SK-N-SH (cell line): ENCODE measurements at regions not wholly inside any gene's neighbourhood (a gene's known extent, or its start where the extent isn't known, plus 50 kb on each side); places are given as distances from the start of the nearest gene placed in this dataset.

Experiments
- CTCF ChIA-PET: fragments of 300-600, 350-600 bp; formaldehyde crosslinking; extraction: SDS; loops from one replicate; lab custom pipeline; 2021; lab: Yijun Ruan, JAX
- POLR2A ChIA-PET: fragments of 350-600 bp; sonication (Branson Sonifier 250); formaldehyde crosslinking; extraction: SDS; loops from one replicate; lab custom pipeline; 2020; ENCODE audit warnings: antibody characterized with exemption, inconsistent platforms; lab: Yijun Ruan, JAX
- DNase-seq: peaks from one replicate; pipeline ENCODE4 v3.0.0; 2012
- H2AFZ ChIP-seq: fragments of 200-600 bp; sonication (generic); 2 replicates; pipeline ENCODE4 v1.8.1; 2016; ENCODE audit warnings: antibody characterized with exemption, mild to moderate bottlenecking, low read depth
- H3F3A ChIP-seq: fragments of 200-600 bp; sonication (generic); replicated peaks from 2 replicates; pipeline ENCODE3; 2016; ENCODE audit warnings: antibody characterized with exemption, mild to moderate bottlenecking; ENCODE audit not compliant: insufficient read depth
- H3K27ac ChIP-seq, 2 experiments: fragments of 200-500 bp in 1 of 2; fragments of 200-600 bp in 1 of 2; sonication (Bioruptor generic) in 1 of 2; sonication (generic), shearing (Covaris generic) in 1 of 2; 2 replicates each; pipeline versions ENCODE4 v1.5.1 to v1.6.1; 2014 to 2016; ENCODE audit warnings: low read depth in 2 of 2, inconsistent platforms in 1 of 2, low read length in 1 of 2, mild to moderate bottlenecking in 1 of 2, mixed read lengths in 1 of 2
- H3K27me3 ChIP-seq: fragments of 200-600 bp; sonication (generic), shearing (Covaris generic); 2 replicates; pipeline ENCODE4 v1.6.1; 2016; ENCODE audit warnings: mixed run types; ENCODE audit not compliant: insufficient read depth
- H3K36me3 ChIP-seq, 2 experiments: fragments of 200-500 bp in 1 of 2; fragments of 200-600 bp in 1 of 2; sonication (Bioruptor generic) in 1 of 2; sonication (generic) in 1 of 2; replicated peaks in 1 of 2; 2 replicates each; pipeline versions ENCODE3 to v1.5.1; 2014 to 2016; ENCODE audit warnings: low read length in 1 of 2, mild to moderate bottlenecking in 1 of 2; ENCODE audit not compliant: insufficient read depth in 2 of 2, control insufficient read depth in 1 of 2
- H3K4me1 ChIP-seq, 2 experiments: fragments of 200-500 bp in 1 of 2; fragments of 200-600 bp in 1 of 2; sonication (Bioruptor generic) in 1 of 2; sonication (generic), shearing (Covaris generic) in 1 of 2; 2 replicates each; pipeline versions ENCODE4 v1.5.1 to v1.6.1; 2014 to 2016; ENCODE audit warnings: low read depth in 1 of 2, low read length in 1 of 2, mixed run types in 1 of 2; ENCODE audit not compliant: insufficient read depth in 2 of 2, control insufficient read depth in 1 of 2
- H3K4me2 ChIP-seq: fragments of 200-600 bp; sonication (generic), shearing (Covaris generic); 2 replicates; pipeline ENCODE4 v1.6.1; 2017; ENCODE audit warnings: mixed run types
- H3K4me3 ChIP-seq, 2 experiments: fragments of 200-500 bp in 1 of 2; fragments of 200-600 bp in 1 of 2; sonication (Bioruptor generic) in 1 of 2; sonication (generic), shearing (Covaris generic) in 1 of 2; 2 replicates each; pipeline versions ENCODE4 v1.5.1 to v1.8.1; 2014 to 2016; ENCODE audit warnings: low read depth in 2 of 2, inconsistent platforms in 1 of 2, low read length in 1 of 2, mild to moderate bottlenecking in 1 of 2, mixed read lengths in 1 of 2, moderate library complexity in 1 of 2
- H3K79me2 ChIP-seq: fragments of 200-600 bp; sonication (generic); 2 replicates; pipeline ENCODE4 v1.8.1; 2017; ENCODE audit warnings: mild to moderate bottlenecking; ENCODE audit not compliant: insufficient read depth
- H3K9ac ChIP-seq: fragments of 200-600 bp; sonication (generic); 2 replicates; pipeline ENCODE4 v1.6.1; 2017; ENCODE audit warnings: mixed run types
- H3K9me2 ChIP-seq: fragments of 200-600 bp; sonication (generic); 2 replicates; pipeline ENCODE4 v1.6.1; 2017; ENCODE audit warnings: mixed run types
- H3K9me3 ChIP-seq: fragments of 200-600 bp; sonication (generic); 2 replicates; pipeline ENCODE4 v1.6.1; 2017; ENCODE audit warnings: mixed run types, mild to moderate bottlenecking, moderate library complexity
- H4K20me1 ChIP-seq: fragments of 200-600 bp; sonication (generic); 2 replicates; pipeline ENCODE4 v1.6.1; 2017; ENCODE audit warnings: mild to moderate bottlenecking, mixed run types; ENCODE audit not compliant: insufficient read depth
- ELF1 ChIP-seq: IDR thresholded peaks from 2 replicates; pipeline ENCODE4 v1.4.0; 2012
- EP300 ChIP-seq, 2 experiments: IDR thresholded peaks; 2 replicates each; pipeline versions ENCODE4 v1.4.0 to v1.6.1; 2012; ENCODE audit warnings: borderline replicate concordance in 1 of 2, low read depth in 1 of 2, low read length in 1 of 2
- EZH2phosphoT487 ChIP-seq: fragments of 200-600 bp; sonication (generic); IDR thresholded peaks from 2 replicates; pipeline ENCODE4 v1.6.1; 2017; ENCODE audit warnings: low read depth, mixed run types, mild to moderate bottlenecking, antibody characterized with exemption, moderate library complexity, borderline replicate concordance
- FOSL2 ChIP-seq: IDR thresholded peaks from 2 replicates; pipeline ENCODE4 v1.4.0; 2012; ENCODE audit warnings: low read depth, mild to moderate bottlenecking, moderate library complexity, borderline replicate concordance
- FOXM1 ChIP-seq: IDR thresholded peaks from 2 replicates; pipeline ENCODE4 v1.4.0; 2012; ENCODE audit warnings: low read depth, mild to moderate bottlenecking
- MEF2A ChIP-seq: IDR thresholded peaks from 2 replicates; pipeline ENCODE4 v1.4.0; 2012; ENCODE audit warnings: low read depth, borderline replicate concordance
- NFIC ChIP-seq: IDR thresholded peaks from 2 replicates; pipeline ENCODE4 v1.4.0; 2012; ENCODE audit warnings: borderline replicate concordance
- NRF1 ChIP-seq: IDR thresholded peaks from 2 replicates; pipeline ENCODE4 v1.6.1; 2012; ENCODE audit warnings: low read depth, mild to moderate bottlenecking, low read length
- RAD21 ChIP-seq: IDR thresholded peaks from 2 replicates; pipeline ENCODE4 v1.6.1; 2012; ENCODE audit warnings: mild to moderate bottlenecking, low read length
- RCOR1 ChIP-seq: fragments of 150-350 bp; IDR thresholded peaks from 2 replicates; pipeline ENCODE4 v1.6.1; 2017; ENCODE audit warnings: antibody characterized with exemption, low read length
- RFX5 ChIP-seq: IDR thresholded peaks from 2 replicates; pipeline ENCODE4 v1.6.1; 2012; ENCODE audit warnings: mild to moderate bottlenecking, improper control_type of control experiment, low read length
- TCF12 ChIP-seq: IDR thresholded peaks from 2 replicates; pipeline ENCODE4 v1.4.0; 2012
- TEAD4 ChIP-seq: IDR thresholded peaks from 2 replicates; pipeline ENCODE4 v1.4.0; 2012; ENCODE audit warnings: mild to moderate bottlenecking, borderline replicate concordance; ENCODE audit not compliant: insufficient read depth
- WGBS: methylation state at CpG from one replicate; pipeline ENCODE4 v1.1.6; 2017; ENCODE audit warnings: low lambda C conversion rate; 5-methylcytosine and 5-hydroxymethylcytosine counted together
- TF ChIP-seq, protein P1 (sequence below): IDR thresholded peaks from 2 replicates; pipeline ENCODE4 v1.4.0; 2012; ENCODE audit warnings: low read depth, borderline replicate concordance
- TF ChIP-seq, protein P2 (sequence below): IDR thresholded peaks from 2 replicates; pipeline ENCODE4 v1.6.1; 2012; ENCODE audit warnings: mild to moderate bottlenecking, low read depth, low read length, moderate library complexity
- TF ChIP-seq, protein P3 (sequence below): IDR thresholded peaks from 2 replicates; pipeline ENCODE4 v1.4.0; 2012; ENCODE audit warnings: low read depth
- TF ChIP-seq, protein P4 (sequence below): fragments of 150-350 bp; IDR thresholded peaks from 2 replicates; pipeline ENCODE4 v1.6.1; 2017; ENCODE audit warnings: antibody characterized with exemption, low read length, low read depth, borderline replicate concordance

DNA sequence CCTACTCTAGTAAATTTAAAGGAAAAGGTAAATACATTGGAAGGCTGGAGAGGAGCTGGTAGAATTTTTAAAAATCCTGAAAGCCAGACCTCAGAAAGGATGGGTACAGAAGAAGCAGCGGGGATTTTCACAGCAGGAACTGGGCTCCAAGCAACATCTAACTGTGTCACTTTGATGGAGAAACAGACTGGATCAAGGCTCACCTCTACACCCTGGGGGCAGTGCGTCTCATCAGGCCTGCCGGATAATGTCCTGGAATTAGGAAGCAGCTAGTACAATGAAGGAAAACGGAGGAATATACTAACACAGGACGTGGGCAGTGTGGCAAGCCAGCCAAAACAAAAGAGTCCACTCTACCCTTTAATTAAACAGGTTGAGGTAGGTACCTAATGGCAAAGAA, 463.6 kb downstream of the TAF11L14 start (continued):
- TF ChIP-seq, protein P1, sequence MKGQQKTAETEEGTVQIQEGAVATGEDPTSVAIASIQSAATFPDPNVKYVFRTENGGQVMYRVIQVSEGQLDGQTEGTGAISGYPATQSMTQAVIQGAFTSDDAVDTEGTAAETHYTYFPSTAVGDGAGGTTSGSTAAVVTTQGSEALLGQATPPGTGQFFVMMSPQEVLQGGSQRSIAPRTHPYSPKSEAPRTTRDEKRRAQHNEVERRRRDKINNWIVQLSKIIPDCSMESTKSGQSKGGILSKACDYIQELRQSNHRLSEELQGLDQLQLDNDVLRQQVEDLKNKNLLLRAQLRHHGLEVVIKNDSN = no peak
- TF ChIP-seq, protein P2, sequence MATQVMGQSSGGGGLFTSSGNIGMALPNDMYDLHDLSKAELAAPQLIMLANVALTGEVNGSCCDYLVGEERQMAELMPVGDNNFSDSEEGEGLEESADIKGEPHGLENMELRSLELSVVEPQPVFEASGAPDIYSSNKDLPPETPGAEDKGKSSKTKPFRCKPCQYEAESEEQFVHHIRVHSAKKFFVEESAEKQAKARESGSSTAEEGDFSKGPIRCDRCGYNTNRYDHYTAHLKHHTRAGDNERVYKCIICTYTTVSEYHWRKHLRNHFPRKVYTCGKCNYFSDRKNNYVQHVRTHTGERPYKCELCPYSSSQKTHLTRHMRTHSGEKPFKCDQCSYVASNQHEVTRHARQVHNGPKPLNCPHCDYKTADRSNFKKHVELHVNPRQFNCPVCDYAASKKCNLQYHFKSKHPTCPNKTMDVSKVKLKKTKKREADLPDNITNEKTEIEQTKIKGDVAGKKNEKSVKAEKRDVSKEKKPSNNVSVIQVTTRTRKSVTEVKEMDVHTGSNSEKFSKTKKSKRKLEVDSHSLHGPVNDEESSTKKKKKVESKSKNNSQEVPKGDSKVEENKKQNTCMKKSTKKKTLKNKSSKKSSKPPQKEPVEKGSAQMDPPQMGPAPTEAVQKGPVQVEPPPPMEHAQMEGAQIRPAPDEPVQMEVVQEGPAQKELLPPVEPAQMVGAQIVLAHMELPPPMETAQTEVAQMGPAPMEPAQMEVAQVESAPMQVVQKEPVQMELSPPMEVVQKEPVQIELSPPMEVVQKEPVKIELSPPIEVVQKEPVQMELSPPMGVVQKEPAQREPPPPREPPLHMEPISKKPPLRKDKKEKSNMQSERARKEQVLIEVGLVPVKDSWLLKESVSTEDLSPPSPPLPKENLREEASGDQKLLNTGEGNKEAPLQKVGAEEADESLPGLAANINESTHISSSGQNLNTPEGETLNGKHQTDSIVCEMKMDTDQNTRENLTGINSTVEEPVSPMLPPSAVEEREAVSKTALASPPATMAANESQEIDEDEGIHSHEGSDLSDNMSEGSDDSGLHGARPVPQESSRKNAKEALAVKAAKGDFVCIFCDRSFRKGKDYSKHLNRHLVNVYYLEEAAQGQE = no peak

DNA sequence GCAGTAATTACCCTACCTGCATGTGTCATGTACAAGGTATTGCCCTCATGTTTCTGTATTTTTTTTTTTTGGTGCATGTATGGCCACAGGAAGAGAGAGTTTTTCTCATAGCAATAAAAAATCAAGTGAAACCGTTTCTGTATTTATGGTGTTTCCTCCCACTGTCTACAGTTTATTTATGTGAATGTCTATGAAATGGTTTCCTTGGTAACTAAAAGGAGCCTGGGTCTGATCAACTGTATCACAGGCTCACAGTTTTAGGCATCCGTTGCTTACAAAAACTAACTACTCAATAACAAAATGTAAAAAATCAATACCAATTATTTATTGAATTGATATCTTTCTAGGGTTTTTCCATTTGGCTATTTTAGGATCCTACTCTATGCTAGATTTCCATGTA, 464.4 kb downstream of the TAF11L14 start:
- DNase-seq = no peak
- H3K36me3 ChIP-seq = no peaks in the 10 kb centered on the region
- TF ChIP-seq, protein P3, sequence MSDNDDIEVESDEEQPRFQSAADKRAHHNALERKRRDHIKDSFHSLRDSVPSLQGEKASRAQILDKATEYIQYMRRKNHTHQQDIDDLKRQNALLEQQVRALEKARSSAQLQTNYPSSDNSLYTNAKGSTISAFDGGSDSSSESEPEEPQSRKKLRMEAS = no peak
- TF ChIP-seq FOXM1 (no peak), TCF12 (no peak), FOSL2 (no peak), EP300 (IDR thresholded peaks at IDR 0.05; ENCODE audit: borderline replicate concordance in 1 of 2, low read depth in 1 of 2, low read length in 1 of 2) (no peak), RCOR1 (no peak), MEF2A (no peak), NRF1 (no peak), TEAD4 (no peak), RFX5 (no peak), ELF1 (no peak), RAD21 (no peak), NFIC (no peak), EZH2phosphoT487 (no peak)
- TF ChIP-seq, protein P4, sequence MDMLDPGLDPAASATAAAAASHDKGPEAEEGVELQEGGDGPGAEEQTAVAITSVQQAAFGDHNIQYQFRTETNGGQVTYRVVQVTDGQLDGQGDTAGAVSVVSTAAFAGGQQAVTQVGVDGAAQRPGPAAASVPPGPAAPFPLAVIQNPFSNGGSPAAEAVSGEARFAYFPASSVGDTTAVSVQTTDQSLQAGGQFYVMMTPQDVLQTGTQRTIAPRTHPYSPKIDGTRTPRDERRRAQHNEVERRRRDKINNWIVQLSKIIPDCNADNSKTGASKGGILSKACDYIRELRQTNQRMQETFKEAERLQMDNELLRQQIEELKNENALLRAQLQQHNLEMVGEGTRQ = no peak
- TF ChIP-seq, all 33 proteins: peak for 0
- no peaks in the 10 kb centered on the region for H3K9me3 ChIP-seq
- ChIA-PET CTCF (no interaction called here), POLR2A (no interaction called here)
- H3K4me1 ChIP-seq = no peaks in the 10 kb centered on the region
- H4K20me1 ChIP-seq = no peaks in the 10 kb centered on the region
- no peak overlapping the region for H3K4me3 ChIP-seq
- no peaks in the 10 kb centered on the region for H3K27me3 ChIP-seq
- no peaks in the 10 kb centered on the region for H3K9me2 ChIP-seq
- H3K27ac ChIP-seq = no peak overlapping the region
- H3K79me2 ChIP-seq = no peaks in the 10 kb centered on the region
- WGBS = 9% methylated on average over 2 of the region's 2 CpGs
- no peaks in the 10 kb centered on the region for H3F3A ChIP-seq
- H3K4me2 ChIP-seq = no peak overlapping the region
- H3K9ac ChIP-seq = no peak overlapping the region
- H2AFZ ChIP-seq = no peak overlapping the region
